IPS-NIHi7 (cell line): ENCODE measurements at regions not wholly inside any gene's neighbourhood (a gene's known extent, or its start where the extent isn't known, plus 50 kb on each side); places are given as distances from the start of the nearest gene placed in this dataset.

Experiments
- DNase-seq: peaks from one replicate; pipeline ENCODE4 v3.0.0; 2012; ENCODE audit warnings: mixed read lengths; ENCODE audit errors: extremely low spot score

DNA sequence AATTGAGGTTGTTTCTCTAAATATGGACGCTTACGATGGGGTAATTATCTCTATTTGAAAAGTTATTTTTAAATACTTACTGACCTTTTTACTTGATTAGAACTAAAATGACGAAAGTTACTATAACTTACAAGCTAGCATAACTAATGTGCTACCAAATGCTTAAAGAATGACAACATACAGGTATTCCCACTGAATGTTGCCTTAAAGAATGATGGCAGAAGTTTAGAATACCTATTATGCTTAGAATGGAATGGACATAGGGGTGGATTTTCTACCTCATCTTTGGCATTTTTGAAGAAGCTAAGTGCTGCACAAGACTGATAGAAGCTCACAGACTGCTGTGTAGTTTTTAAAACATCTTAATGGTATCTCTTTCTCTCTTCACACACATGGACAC is 284.8 kb downstream of the THBS2 start:
- DNase-seq = no peak

DNA sequence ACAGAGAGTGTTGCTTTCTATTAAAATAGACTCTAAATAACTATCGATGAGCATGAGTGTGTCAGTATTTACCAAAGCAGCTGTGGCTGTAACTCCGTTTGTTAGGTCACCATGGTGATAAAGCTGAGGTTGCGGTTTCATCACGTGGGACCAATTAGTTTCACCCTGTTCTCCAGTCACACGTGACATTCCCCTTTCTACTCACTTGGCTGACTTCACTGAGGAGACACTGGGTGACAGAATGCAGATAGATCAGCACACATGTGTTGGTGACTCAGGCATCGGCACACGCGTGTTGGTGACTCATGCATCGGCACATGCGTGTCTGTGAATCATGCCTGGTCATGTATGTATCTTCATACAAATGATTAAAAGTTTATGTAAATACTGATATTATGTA is 285.4 kb downstream of the THBS2 start:
- DNase-seq = no peak

DNA sequence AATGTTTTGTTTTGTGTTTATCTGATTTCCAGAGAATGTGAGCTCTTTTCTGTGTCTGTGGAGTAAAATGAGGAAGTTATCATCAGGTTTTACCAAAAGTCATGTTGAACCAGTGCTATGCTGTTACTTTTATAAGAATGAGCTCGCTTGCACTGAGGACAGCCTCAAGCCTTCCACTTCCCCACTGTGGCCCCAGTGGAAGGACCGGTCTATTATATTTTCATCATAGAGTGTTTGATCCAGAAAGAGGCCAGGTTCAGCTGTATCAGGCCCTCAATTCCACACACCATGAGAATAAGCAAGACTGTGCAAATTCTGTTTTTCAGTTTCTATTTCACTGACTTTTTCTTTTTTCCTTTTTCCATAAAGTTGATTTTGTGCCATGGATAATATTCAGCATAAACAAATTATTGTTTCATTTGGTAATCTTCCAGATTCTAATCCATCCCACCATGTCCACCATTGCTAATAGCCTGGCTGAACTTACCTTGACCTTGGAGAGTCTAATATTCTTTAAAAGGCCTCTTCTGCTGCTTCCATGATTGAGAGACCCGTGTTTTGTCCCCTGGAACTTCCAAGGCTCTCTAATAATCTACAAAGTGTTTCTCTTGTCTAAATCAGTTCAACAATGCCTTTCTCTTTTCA is 286.2 kb downstream of the THBS2 start:
- DNase-seq = no peak

DNA sequence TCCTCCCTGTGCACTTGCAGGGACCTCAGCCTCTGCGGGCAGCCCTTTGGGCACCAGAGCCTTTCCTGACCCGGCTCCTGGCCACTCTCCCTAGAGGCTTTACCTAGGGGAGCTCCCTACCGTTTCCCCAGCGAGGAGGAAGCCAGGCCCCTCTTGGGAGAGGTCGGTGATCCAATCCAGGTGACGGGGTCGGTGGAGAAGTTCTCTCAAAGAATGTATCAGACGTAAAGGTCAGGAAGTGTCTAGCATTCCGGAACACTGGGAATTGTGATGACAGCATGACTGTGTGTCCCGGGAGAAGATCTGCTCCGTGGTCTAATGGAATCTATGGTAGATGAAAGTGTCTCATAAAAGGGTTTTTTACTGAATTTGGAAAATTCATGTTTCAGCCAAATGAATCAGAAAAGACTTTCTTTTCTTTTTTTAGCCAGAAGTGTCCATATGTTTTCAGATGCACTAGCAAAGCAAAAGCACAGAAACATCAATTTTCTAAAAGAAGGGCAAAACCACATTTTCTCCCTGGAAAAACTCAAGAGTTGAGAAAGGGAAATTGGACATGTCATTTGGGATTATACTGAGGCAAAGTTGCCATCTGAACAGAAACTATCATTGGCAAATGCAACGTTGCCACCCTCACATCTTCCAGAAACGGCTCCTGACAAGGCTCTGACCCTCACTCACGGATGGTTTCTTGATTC is 289.4 kb downstream of the THBS2 start:
- no peak for DNase-seq

DNA sequence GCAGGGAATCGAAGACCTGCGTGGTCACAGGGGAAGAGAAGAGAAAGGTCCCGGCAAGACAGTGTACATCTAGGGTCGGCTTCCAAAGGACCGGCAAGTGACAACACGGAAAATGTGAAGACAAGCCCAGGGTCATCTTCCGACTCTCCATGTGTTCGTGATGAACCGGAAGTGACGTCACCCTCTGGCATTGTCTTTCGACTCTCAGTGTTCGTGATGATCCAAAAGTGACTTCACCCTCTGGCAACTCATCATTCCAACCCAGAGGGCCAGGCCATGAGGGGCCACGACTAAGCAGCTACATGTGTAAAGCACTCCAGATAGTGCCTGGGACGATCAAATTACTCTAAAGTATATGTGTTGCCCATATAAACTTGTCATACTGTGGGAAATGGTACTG is 290.8 kb downstream of the THBS2 start:
- DNase-seq = no peak

DNA sequence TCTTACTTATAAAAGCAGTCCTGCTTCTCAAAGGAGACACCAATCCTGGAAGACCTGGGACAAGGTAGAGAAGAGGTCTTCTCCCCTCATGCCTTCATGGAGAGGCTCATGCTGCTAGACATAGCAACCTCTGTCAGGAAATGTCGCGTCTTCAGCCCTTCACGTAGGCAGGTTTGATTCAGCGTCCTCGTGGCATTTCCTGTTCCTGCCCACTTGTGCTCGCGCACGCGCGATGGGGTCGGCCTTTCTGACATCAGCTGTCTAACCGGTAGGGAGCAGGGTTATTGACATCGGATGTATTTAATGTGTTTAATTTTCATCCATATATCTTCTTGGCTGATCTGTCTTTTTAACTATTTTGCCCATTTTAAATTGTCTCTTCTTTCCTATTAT is 292.4 kb downstream of the THBS2 start:
- no peak for DNase-seq

DNA sequence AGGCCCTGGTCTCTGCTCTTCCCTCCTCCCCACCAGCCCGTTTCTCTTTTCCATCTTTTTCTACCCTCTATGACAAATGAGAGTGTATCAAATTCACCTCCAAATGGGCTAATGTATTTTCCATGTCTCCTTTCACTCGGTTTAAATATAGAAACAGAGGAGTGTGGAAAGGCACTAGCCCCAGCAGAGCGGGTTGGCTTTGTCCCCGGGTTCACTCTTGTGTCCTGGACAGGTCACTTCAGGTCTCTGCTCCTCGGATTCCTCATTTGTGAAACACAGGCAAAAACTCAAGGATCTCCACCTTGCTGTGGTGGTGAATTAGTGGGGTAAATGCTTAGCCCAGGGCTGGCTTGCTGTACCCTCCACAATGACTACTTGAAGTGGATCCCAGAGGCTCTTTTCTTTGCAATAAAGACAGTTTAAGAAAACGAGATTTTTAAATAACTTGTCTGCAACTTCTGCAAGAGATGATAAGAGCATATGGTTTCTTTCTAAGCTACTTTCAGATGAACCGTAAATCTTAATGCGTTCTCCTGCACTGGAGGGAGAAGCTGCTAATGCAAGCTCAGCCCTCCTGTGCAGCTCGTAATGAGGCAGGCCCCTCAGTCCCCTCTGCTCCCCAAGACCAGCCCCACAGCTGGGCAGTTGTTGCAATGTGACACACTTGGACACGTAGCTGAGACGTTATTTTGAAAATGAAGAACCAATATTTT is 292.9 kb downstream of the THBS2 start:
- no peak for DNase-seq

DNA sequence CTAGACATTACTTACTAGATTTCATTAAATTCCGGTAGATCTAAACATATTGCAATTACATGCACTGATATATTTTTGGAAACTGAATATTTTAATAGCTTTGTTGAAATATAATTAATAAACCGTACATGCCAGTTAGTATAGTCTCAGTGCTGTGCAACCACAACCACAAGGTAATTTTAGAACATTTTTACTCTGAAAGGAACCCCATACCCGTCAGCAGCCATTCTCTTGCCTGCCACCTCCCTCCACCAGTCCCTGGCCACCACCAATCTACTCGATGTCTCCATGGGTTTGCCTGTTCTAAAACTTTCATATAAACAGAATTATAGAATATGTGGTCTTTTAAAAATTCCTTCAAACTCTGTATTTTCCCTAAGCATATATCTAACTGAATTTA is 293.9 kb downstream of the THBS2 start:
- DNase-seq = no peak

DNA sequence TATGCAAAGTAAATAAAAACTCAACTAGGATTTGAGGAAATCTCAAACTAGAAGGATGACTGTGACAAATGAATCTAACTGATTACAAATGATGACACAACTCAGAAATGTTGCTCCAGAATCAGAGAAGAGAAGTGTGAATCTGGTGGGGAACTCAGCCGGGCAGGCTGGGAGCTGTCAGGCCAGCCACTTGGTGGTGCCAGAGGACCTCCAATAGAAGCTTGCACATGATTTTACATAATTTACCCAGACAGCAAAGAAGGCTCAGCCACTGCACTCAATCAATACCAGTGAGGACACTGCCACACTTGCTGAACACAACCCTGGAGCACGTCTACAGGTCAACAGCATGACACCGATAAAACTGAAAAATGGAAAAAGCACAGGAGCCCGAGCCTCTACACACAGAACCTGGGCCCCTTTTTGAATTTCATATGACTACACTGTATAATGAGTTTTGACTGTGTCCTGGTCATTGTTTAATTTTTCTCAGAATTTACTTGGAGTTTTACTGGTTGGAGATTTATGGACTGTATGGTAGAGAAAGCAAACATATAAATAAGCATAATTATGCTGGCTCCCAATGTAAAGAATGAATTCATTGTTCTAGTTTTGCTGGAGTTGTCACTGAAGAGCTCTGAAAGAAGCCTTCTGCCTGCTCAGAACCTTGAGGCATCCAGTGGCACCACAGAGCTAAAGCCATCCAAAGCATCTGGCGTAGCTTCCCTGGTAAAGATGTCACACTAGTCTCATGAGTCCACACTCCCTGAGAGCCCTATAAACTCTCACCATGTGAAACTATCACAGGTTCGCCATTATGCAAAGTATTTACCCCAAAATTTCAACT is 296.5 kb downstream of the THBS2 start:
- DNase-seq = peak; percentile 85

DNA sequence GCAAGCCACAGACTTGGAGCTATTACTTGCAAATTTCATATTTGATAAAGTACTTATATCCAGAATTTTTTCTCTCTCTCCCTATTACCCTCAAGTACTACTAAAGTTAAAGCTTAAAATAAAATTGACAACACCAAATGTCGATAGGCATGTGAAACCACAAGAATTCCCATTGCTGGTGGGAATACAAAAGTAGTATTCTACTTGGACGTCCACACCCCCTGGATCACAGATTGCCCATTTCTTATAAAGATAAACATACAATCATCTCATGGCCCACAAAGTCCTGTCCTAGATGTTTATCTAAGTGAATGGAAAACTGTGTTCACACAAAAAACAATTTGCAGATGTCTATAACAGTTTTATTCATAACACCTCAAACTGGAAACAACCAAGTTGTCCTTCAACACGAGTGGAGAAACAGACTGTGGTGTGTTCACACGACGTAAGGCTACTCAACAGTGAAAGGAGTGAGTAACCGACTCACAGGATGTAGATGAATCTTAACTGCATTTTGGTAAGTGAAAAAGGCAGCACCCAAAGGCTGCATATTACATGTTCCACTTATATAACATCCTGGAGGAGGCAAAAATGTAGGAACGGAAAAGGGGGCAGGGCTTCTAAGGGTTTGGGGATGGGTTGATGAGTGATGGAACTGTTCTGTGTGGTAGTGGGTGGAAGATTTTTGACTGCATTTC is 297.4 kb downstream of the THBS2 start:
- no peak for DNase-seq

DNA sequence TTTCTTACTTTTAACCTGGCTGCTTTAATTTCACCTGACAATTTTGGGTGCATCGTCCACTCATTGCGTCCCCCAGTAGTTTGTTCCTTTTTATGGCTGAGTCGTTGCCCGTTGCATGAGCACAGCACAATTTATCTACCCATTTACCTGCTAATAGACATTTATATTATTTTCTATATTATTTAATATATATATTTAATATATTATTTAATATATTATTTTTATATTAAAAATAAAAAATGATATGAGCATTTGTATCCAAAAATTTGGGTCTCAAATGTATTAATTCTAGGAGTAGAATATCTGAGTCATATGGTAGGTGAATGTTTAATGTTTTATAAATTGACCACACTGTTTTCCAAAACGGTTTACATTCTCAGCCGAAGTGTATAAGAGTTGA is 300.2 kb downstream of the THBS2 start:
- DNase-seq = no peak

DNA sequence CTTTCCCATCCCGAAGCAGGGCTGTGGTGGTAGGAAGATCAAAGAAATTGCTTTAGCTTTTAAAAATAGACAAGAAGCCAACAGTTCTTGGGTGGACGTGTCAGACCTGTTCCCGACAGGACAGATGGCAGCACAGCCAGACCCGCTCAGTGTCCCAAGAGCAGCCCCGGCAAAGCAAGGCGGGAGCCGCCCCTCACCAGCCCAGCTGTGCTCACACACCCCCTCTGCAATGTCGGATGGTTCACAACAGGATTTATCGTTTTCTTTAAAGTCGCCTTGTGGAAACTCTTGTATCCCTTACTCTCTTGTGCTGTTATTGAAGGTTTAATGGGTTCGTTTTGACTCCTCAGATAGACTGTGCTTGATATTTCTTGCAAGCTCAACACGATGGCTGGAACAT is 302.4 kb downstream of the THBS2 start:
- no peak for DNase-seq

DNA sequence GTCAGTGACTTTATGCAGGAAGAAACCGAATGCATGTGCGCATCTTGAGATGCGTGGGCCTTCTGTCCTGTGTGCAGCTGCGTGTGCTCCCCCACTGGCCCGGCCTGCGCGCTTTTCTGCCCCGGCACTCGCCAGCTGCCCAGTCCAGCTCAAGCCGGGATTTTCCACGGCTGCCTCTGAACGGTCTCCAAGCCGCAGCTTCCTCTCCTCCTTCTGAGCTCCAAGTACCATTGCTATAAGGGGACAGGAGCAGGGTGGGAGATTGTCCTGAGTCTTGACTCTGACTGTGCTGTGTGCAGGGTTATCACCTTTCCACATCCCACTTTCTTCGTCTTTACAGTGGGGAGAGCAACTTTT is 302.8 kb downstream of the THBS2 start:
- DNase-seq = no peak

DNA sequence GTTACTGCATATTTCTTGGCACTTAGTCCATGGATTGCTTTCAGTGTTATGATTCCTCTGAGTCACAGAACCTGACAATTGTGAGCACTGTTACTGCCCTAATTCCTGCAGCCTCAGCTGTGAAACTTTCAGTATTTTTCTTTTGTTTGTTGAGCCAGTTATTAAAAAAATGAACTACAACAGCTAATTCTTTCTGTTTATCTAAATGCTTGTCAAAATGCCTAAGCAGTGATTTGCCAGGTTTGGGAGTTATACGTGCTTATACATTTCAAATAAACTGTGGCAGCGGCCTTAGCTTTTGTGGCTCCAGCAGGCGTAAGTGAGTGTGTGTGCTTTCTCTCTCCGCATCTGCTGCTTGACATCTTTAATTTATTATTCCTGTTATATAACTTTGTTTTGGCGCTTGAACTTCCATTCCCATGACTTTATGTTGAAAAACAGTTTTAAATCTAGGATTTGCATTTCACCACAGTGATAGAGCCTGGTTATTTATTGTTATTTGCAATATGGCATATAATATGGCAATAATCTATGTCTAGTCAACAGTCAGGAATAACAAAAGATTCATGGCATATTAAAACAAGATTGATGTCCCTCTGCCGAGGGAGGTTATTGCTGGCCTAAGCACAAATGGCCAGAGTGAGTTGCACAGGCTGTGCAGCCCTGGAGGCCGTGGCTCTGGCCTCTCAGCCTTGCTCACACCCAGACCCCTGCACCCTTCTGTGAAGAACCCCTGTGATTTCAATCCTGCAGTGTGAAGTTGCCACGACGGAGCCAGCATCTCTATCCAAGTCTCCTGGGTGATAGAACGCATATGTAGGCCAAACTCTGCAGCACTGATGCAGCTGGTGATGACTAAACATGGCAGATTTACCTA is 303.4 kb downstream of the THBS2 start:
- DNase-seq = no peak

DNA sequence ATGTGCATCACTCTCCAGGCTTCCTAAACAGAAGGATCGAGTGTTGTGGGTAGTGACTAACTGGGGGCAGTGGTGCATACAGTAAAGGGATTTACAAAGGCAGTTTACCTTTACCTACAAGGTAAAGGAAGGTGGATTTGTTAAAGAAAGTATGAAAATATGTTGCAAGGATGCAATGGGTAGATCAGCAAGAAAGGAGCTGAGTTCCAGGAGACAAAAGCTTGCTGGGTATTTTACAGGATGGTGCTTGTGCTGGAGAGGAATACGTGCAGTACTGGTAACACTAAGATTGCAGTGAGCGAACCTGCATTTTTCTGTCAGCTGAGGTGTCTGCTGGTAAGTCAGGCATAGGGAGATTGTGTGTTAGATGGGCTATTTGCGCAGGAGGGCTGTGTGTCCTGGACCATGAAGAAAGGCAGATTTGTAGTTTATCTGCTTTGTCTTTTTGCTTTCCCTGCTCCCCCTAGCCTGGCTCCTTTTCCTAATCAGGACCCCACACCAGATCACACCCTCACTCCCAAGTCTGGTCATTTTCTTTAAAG is 304.6 kb downstream of the THBS2 start:
- DNase-seq = no peak

DNA sequence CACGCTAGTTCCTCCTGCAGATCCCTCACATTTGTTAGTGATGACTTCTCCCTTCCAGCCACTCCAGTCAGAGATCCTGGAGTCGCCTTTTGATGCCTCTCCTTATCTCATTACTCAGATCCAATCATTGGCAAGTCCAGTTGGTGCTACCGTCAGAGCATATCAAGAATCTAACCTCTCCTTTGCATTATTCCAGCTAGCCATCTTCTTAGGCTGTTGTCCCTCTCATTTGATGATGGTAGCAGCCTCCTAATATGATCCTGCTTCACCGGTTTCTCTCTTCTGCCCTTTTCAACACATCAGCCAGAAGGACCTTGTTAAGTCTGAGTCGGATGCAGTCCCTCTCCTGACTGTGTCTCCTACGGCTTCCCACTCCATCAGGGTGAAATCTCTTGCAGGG is 305.6 kb downstream of the THBS2 start:
- DNase-seq = no peak

DNA sequence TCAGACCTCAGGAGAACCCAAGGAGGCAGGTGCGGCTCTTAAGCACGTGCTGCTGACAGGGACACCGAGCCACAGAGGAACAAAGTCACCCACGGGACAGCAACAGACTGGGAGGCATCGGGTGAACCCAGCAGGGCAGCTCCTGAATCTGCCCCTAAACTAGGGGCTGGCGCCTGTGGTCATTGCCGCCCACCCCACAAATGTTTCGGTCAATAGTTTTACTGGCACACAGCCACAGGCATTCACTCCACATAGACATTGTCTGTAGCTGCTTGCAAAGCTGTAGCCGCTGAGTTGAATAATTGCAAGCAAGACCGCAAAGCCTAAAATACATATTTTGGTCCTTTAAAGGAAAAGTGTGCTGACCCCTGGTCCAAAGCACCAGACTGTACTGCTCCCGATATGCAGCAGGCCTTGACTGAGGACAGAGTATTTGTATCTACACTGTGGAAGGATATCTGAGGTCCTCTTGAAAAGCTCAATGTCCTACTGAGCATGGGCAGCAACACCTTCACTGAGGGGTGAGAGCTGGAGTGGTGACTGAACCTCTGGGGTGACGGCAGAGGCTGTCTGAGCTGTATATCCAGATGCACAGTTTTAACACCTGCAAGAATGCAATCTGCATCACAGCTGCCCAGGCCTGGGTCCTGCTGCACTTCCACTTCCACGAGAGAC is 310.3 kb downstream of the THBS2 start:
- DNase-seq = no peak

DNA sequence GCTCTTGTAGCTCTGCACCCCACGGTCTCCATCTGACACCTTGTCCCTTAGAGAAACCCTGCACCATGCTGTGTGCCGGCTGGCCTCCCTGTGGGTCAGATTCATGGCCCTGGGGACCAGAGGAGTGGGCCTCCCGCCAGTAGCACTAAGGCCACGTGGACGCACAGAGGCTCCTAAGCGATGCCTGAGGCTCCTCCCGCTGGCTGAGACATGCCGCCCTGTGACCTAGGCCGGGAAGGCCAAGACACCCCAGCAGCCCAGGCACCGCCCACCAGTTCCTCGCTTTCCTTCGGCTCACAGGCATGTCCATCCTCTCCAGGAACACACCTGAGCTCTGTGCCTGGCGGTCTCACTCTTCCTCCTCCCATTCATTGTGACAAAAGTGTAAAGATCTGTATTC is 311.0 kb downstream of the THBS2 start:
- DNase-seq = no peak

DNA sequence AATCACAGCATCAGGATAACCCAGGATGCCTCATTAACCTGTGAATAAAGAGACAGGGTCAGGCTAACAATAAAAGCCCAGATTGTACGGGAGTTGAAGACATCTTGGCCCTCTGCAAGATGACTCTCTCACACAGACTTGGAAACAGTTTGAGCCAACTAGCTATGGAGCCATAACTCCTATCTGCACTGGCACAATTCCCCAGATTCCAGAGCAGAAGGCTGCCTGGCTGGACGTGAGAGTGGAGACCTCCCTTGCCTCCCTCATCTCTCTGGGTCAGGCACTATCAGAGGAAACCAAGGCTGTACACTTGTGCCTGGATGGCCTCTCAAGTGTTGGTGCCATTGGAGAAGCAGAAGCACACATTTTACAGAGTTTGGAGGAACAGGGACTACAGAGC is 312.6 kb downstream of the THBS2 start:
- no peak for DNase-seq

DNA sequence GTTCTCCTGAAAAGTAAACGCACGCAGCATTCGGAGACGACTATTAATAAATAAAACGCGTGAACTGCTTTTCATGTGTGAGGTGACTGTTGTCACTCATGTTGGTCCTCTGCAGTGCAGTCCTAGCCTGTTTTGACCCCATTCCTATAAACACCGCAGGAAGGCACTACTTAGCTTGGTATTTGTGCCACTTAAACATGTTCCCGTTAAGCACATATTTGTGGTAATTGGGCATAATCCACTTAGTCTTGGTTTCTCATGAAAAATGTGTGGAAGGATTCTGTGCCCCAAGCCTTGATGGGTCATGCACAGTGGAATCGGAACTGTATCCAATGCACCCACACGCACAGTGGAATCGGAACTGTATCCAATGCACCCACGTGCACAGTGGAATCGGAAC is 313.9 kb downstream of the THBS2 start:
- no peak for DNase-seq
